HFFc6 (cell line): ENCODE measurements at regions not wholly inside any gene's neighbourhood (a gene's known extent, or its start where the extent isn't known, plus 50 kb on each side); places are given as distances from the start of the nearest gene placed in this dataset.
"Not testable (repeated sequence)": the region's sequence is repeated elsewhere in the genome, so short reads cannot be mapped to it uniquely, and the experiment has no call there.

Source experiments
- DNase-seq: peaks from one replicate; pipeline ENCODE4 v3.0.0-alpha.2; 2018
- H3K27ac Mint-ChIP-seq: 2 replicates; pipeline ENCODE4 v1.8.0; 2020; ENCODE audit warnings: mild to moderate bottlenecking, mixed read lengths
- H3K27me3 Mint-ChIP-seq: 2 replicates; pipeline ENCODE4 v1.8.0; 2021; ENCODE audit warnings: mild to moderate bottlenecking, moderate library complexity, mixed read lengths; ENCODE audit not compliant: insufficient read depth
- H3K36me3 Mint-ChIP-seq: 2 replicates; pipeline ENCODE4 v1.8.0; 2021; ENCODE audit warnings: low read depth, mixed read lengths
- H3K4me1 Mint-ChIP-seq: 2 replicates; pipeline ENCODE4 v1.8.0; 2020; ENCODE audit warnings: low read depth, mixed read lengths
- H3K4me3 Mint-ChIP-seq: 2 replicates; pipeline ENCODE4 v1.8.0; 2020; ENCODE audit warnings: mild to moderate bottlenecking, moderate library complexity, mixed read lengths
- H3K9me3 Mint-ChIP-seq: 2 replicates; pipeline ENCODE4 v1.8.0; 2020; ENCODE audit warnings: mild to moderate bottlenecking, mixed read lengths
- CTCF ChIP-seq: fragments of 200-600 bp; sonication (generic); IDR thresholded peaks from 2 replicates; pipeline ENCODE4 v1.5.0; 2021; ENCODE audit warnings: antibody characterized with exemption, mild to moderate bottlenecking

DNA sequence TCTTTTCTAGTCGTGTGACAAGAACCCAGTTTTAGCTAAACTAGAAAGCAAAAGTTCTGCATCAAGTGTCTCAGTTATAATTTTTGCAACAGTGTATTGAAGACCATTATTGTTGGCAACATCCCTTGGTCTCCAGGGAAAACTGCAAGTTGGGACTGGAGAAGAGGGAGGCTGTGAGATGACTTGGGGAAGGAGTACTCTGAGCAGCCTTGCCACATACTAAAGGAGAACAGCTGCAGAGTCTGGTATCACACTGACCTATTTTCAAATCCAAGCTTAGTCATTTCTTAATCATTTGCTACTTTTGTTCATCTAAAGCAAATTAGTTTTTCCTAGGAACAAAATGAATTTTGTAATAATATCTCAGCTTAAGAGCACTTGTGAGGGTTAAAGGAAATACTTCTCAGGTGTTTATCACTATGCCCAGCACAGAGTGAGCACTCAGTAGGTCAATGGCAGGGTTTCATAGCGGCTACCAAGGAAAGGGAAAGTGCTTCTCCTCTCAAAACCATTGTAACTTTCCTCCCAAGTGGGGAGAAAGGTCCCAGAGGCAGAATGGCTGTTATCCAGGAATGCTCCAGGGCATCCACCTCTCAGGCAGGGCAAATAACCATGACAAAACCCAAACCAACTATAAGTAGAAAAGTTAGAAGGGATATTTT, 247.1 kb downstream of the C11orf87 start:
- H3K27ac Mint-ChIP-seq: no peak overlapping the region
- peaks cover 23% of the 10 kb centered on the region for H3K9me3 Mint-ChIP-seq
- H3K4me1 Mint-ChIP-seq: no peaks in the 10 kb centered on the region
- TF ChIP-seq CTCF: no peak
- no peak overlapping the region for H3K4me3 Mint-ChIP-seq
- no peak for DNase-seq
- H3K36me3 Mint-ChIP-seq: peaks cover 13% of the 10 kb centered on the region; the same call in 1 of the 2 replicates
- H3K27me3 Mint-ChIP-seq: no peaks in the 10 kb centered on the region

DNA sequence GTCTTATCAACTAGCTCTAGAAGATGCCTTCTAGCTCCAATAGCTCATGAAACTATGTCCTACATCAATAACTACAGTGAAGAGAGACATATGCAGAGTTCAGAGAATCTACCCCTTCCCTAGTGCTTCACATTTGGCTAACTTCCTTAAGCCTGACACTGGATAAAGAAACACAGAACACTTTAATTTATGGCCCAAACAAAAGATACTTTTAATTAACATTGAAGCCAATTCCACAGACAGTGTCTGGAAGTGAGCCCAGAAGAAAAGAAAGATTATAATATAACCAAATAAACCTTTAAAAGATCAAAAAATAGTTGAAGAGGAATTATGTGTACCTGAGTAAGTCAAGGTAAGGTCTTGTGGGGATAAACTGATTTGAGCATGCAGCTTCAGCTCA, 255.2 kb downstream of the C11orf87 start:
- TF ChIP-seq CTCF: no peak
- no peaks in the 10 kb centered on the region for H3K36me3 Mint-ChIP-seq
- no peaks in the 10 kb centered on the region; the same call in 1 of the 2 replicates for H3K27me3 Mint-ChIP-seq
- H3K4me1 Mint-ChIP-seq: no peaks in the 10 kb centered on the region
- no peak overlapping the region for H3K4me3 Mint-ChIP-seq
- no peaks in the 10 kb centered on the region; the same call in 1 of the 2 replicates for H3K9me3 Mint-ChIP-seq
- DNase-seq: no peak
- H3K27ac Mint-ChIP-seq: no peak overlapping the region

DNA sequence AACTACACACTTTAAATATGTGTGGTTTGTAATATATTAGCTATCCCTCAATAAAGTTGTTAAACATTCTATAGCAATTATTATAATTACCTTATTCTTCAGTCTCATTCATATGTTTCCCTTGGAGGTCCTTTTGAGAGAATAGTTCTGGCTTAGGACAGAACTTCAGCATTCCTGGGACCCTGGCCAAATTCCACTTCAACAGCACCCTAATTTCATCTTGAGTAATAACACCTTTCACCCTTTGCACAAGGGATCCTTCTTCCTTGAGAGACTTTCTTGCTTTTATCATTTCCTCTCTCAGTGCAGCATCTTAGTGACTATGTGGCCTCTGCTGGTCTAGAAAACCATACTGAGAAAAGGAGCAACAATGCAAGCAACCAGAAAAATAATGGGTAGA, 255.9 kb downstream of the C11orf87 start:
- no peak overlapping the region for H3K27ac Mint-ChIP-seq
- no peaks in the 10 kb centered on the region; the same call in 1 of the 2 replicates for H3K27me3 Mint-ChIP-seq
- no peak for DNase-seq
- TF ChIP-seq CTCF: no peak
- H3K36me3 Mint-ChIP-seq: no peaks in the 10 kb centered on the region
- H3K9me3 Mint-ChIP-seq: no peaks in the 10 kb centered on the region; the same call in 1 of the 2 replicates
- no peak overlapping the region for H3K4me3 Mint-ChIP-seq
- no peaks in the 10 kb centered on the region for H3K4me1 Mint-ChIP-seq

DNA sequence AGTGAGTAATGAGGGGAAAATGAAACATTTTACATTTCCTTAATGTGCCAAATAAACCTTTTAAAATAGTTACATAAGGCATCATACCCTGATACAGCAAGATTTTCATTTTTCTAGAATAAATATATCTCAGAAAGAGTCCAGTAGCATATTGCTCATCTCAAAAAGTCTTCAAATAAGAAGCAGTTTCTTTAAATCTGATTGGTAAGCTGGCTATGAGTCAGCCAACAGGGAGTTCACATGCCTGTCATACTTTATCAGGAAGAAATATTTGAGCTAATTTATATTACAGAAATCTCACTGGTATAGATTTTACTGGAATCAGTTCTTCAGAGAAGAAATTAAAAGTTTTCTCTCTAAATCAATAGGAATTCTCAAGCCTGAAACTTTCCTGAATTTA, 258.1 kb downstream of the C11orf87 start:
- Mint-ChIP-seq H3K9me3 (no peaks in the 10 kb centered on the region; the same call in 1 of the 2 replicates), H3K4me3 (no peak overlapping the region), H3K27me3 (no peaks in the 10 kb centered on the region; the same call in 1 of the 2 replicates), H3K27ac (no peak overlapping the region), H3K36me3 (no peaks in the 10 kb centered on the region), H3K4me1 (no peaks in the 10 kb centered on the region)
- DNase-seq: no peak
- no peak for TF ChIP-seq CTCF

DNA sequence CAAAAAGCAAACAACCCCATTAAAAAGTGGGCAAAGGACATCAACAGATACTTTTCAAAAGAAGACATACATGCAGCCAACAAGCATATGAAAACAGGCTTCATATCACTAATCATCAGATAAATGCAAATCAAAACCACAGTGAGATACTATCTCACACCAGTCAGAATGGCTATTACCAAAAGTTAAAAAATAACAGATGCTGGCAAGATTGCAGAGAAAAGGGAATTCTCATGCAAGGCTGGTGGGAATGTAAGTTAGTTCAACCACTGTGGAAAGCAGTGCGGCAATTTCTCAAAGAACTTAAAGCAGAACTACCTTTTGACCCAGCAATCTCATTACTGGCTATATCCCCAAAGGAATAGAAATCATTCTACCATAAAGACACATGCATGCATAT, 260.8 kb downstream of the C11orf87 start:
- H3K27ac Mint-ChIP-seq: not testable (repeated sequence)

GRCh38 chr11:109695696-109696095, 273.7 kb downstream of the C11orf87 start:
- Mint-ChIP-seq H3K27me3 (no peaks in the 10 kb centered on the region), H3K27ac (peak overlapping the region; percentile 60), H3K4me3 (no peak overlapping the region), H3K36me3 (no peaks in the 10 kb centered on the region; the same call in 1 of the 2 replicates), H3K4me1 (peaks cover 16% of the 10 kb centered on the region; the same call in 1 of the 2 replicates), H3K9me3 (peaks cover 34% of the 10 kb centered on the region)
- no peak for TF ChIP-seq CTCF
- peak; percentile 15 for DNase-seq

More for the DNA sequence above, 260.8 kb downstream of the C11orf87 start:
- not testable (repeated sequence) for H3K36me3 Mint-ChIP-seq, H3K4me3 Mint-ChIP-seq, H3K27me3 Mint-ChIP-seq, H3K4me1 Mint-ChIP-seq, DNase-seq, H3K9me3 Mint-ChIP-seq
